Ramos (cell line): ENCODE measurements at regions not wholly inside any gene's neighbourhood (a gene's known extent, or its start where the extent isn't known, plus 50 kb on each side); places are given as distances from the start of the nearest gene placed in this dataset.

Experiments used
- in situ Hi-C: fragments of 300-500 bp; cut with MboI; formaldehyde crosslinking; loops from one replicate; pipeline ENCODE4 v1.14.3; 2022; ENCODE audit warnings: low sequenced_read_pairs; ENCODE audit not compliant: unreplicated experiment

- in situ Hi-C loops, result no loop called here
Measured at GRCh38 chr15:81567924-81568323, 193.9 kb upstream of the TMC3 start.

GRCh38 chr15:81562986-81563385 is 189.0 kb upstream of the TMC3 start:
- in situ Hi-C loops, result no loop called here

GRCh38 chr15:81560405-81560804 is 186.4 kb upstream of the TMC3 start:
- in situ Hi-C loops, result no loop called here

- in situ Hi-C loops, result no loop called here
Measured at GRCh38 chr15:81558056-81558455, 184.0 kb upstream of the TMC3 start.

GRCh38 chr15:81555346-81555745 is 181.3 kb upstream of the TMC3 start:
- in situ Hi-C loops, result no loop called here

GRCh38 chr15:81548365-81549130 is 174.5 kb upstream of the TMC3 start:
- in situ Hi-C loops, result no loop called here

GRCh38 chr15:81547521-81548132 is 173.6 kb upstream of the TMC3 start:
- in situ Hi-C loops, result no loop called here

GRCh38 chr15:81544385-81544784 is 170.4 kb upstream of the TMC3 start:
- in situ Hi-C loops, result no loop called here

- in situ Hi-C loops, result no loop called here
Measured at GRCh38 chr15:81540909-81541308, 166.9 kb upstream of the TMC3 start.

- in situ Hi-C loops, result no loop called here
Measured at GRCh38 chr15:81536356-81536755, 162.3 kb upstream of the TMC3 start.

GRCh38 chr15:81534124-81534523 is 160.1 kb upstream of the TMC3 start:
- in situ Hi-C loops, result no loop called here

- in situ Hi-C loops, result no loop called here
Measured at GRCh38 chr15:81532001-81532400, 158.0 kb upstream of the TMC3 start.

- in situ Hi-C loops, result no loop called here
Measured at GRCh38 chr15:81531109-81531592, 157.1 kb upstream of the TMC3 start.

- in situ Hi-C loops, result no loop called here
Measured at GRCh38 chr15:81530271-81530691, 156.3 kb upstream of the TMC3 start.

- in situ Hi-C loops, result no loop called here
Measured at GRCh38 chr15:81529481-81529880, 155.5 kb upstream of the TMC3 start.

GRCh38 chr15:81526029-81526428 is 152.0 kb upstream of the TMC3 start:
- in situ Hi-C loops, result no loop called here

- in situ Hi-C loops, result no loop called here
Measured at GRCh38 chr15:81524496-81524895, 150.5 kb upstream of the TMC3 start.

- in situ Hi-C loops, result no loop called here
Measured at GRCh38 chr15:81523867-81524266, 149.9 kb upstream of the TMC3 start.

GRCh38 chr15:81520480-81520879 is 146.5 kb upstream of the TMC3 start:
- in situ Hi-C loops, result no loop called here

- in situ Hi-C loops, result no loop called here
Measured at GRCh38 chr15:81516461-81516860, 142.4 kb upstream of the TMC3 start.

GRCh38 chr15:81516012-81516411 is 142.0 kb upstream of the TMC3 start:
- in situ Hi-C loops, result no loop called here

- in situ Hi-C loops, result no loop called here
Measured at GRCh38 chr15:81514725-81515124, 140.7 kb upstream of the TMC3 start.
